LoVo (cell line): ENCODE measurements at regions not wholly inside any gene's neighbourhood (a gene's known extent, or its start where the extent isn't known, plus 50 kb on each side); places are given as distances from the start of the nearest gene placed in this dataset.
"Not testable (repeated sequence)": the region's sequence is repeated elsewhere in the genome, so short reads cannot be mapped to it uniquely, and the experiment has no call there.

Experiments used
- DNase-seq: peaks from one replicate; pipeline ENCODE4 v3.0.0-alpha.2; 2016; ENCODE audit warnings: low spot score

DNA sequence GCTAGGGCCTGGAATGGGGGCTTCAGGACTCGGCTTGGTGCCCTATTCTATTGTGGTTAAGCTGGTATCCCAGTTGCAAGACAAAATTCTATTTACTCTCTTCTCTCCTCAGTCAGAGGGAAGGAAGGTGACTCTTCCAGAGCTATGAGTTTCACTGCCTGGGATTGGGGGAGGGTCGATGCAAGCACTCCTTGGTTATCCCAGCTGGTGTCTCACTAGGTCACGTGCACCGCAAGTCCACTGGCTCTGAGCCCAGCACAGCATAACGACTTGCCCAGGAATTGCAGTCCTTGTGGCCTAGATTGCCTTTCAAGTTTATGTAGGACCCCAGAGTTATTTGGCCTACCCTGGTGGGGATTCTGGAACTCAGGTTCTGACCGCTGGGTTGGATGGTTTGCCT is 958.8 kb downstream of the IGSF11 start:
- DNase-seq: no peak

DNA sequence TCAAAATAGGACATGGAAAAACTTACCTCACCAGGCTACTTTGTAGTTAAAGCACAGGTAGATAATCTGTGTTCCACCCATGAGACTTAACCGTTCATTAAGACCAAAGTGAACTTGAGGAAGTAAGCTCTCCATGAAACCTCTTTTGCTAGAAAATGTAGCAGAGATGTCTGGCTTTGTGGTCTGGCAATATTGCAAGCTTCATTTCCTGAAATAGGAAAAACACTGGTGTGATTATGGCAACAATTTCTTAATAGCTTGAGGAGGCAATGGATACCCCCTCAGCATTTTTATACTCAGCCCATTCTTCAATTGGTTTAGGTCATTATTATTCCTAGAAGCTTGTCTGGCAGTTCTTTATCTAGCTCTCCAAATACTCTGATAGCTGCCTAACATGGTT is 957.3 kb downstream of the IGSF11 start:
- DNase-seq: no peak

GRCh38 chr3:118080889-118081288 is 953.8 kb downstream of the IGSF11 start:
- no peak for DNase-seq

DNA sequence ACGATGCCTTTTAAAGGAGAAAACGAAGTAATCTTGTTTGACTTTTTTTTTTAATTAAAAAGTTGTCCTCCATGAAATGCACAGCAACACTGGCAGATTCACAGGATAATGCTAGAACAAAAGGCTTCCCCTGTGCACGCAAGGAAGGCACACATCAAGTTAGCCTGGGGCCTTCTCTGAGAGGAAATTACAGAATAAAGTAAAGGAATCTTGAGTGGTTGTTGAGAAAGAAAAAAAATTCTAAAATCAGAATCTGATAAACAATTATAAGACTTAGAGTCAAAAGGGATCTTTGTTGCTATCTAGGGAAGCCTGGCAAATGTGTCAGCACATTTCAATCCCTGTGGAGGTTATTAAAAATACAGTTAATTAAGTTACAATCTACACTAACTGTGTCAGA is 946.0 kb downstream of the IGSF11 start:
- no peak for DNase-seq

DNA sequence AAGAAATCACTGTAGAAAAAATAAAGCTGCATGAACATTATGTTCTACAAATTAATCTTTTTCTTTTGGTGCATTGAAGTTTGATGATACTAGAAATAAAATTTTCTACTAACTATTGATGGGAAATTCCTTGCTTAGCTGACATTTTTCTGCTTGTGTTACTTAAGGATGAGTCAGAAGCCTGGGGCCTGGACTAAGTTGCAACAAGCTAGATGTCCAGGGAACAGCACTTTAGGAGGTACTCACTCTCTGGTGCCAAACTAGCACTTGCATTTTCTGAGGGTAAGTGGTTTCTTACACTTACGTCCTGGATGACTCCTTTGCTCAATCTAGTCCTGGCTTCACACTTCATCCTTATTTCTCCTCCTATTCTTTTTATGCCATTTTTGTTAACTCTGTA is 945.1 kb downstream of the IGSF11 start:
- DNase-seq: no peak

DNA sequence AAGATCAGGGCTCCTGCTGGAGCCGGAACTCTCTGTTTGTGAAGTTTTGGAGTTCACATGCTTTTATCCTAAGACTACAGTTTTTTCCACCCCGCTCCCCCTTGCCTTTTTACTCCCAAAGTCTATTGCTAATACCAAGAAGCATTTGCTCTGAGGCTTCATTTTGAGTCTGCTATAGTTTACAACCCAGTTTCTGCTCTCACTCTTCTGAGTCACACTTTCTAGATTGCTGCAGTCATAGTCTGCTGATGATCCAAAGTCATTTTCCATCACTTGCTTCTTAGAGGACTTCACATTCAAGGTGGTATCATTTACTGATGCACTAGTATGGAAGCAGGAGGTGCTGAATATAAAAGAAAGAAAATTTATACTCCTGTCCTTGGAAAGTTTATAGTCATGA is 937.4 kb downstream of the IGSF11 start:
- no peak for DNase-seq

GRCh38 chr3:118097660-118098059 is 937.0 kb downstream of the IGSF11 start:
- DNase-seq: no peak

GRCh38 chr3:118098827-118099226 is 935.8 kb downstream of the IGSF11 start:
- no peak for DNase-seq

- no peak for DNase-seq
Measured at GRCh38 chr3:118101891-118102290, 932.8 kb downstream of the IGSF11 start.

DNA sequence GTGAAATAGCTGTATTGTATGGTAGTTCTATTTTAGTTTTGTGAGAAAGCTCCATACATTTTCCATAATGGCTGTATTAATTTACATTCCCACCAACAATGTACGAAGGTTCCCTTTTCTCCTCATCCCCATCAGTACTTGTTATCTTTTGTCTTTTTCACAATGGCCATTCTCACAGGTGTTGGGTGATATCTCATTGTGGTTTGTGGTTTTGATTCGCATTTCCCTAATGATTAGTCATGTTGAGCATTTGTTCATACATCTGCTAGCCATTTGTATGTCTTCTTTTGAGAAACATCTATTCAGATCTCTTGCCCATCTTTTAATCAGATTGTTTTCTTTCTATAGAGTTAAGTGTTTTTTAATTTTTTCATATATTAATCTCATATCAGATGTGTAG is 931.9 kb downstream of the IGSF11 start:
- no peak for DNase-seq

DNA sequence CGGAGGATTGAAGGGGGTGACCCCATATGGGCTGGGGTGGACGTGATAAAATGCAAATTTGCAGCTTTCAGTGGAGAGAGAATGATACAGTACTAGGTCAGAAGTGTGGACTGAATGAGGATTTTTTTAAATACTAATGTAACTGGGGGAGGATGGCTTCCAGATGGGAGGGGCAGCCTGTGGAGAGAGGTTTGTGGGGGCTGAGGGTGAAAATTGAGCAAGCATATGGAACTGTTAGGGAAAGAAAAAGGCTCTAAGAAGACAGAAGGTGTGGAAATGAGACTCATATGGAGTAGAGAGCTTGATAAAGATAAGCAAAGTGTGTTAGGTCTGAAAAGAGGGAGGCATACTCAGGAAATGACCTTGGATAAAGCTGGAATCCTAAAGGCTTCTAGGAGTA is 926.4 kb downstream of the IGSF11 start:
- no peak for DNase-seq

DNA sequence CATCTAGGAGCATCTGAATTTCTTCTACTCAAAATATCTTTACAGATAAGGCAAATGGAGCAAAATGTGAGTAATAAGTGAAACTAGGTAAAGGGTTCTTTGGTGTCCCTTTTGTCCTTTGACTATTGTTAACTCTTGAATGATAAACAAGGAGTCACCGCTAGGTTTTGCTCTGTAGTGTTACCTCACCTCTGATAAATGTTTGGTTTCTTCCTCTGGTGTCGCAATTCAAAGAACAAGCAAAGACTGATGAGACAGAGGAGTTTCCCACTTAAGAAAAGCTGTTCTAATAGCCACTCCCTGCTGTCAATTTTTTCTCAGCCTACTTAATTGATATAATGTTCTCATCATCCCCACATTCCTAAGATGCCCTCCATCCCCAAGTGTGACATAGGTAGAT is 925.9 kb downstream of the IGSF11 start:
- DNase-seq: no peak

DNA sequence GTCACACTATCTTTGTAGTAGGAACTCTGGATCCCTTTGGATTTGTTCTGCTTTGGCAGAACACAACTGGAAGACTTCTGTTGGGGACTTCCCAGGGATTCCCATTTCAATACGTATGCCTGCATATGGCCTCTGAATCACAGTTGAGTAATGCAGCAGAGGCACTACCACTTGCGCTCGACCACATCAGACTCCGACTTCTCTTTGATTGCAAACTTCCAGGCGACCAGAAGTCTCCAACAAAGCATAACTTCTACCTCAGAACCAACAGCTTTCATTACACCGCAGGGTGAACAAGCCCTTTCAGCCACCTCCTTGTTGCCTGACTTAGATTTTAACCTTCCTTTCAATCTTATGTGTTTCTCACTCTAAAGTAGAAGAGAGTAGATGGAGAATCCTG is 924.4 kb downstream of the IGSF11 start:
- DNase-seq: no peak

GRCh38 chr3:118116991-118117390 is 917.7 kb downstream of the IGSF11 start:
- DNase-seq: no peak

DNA sequence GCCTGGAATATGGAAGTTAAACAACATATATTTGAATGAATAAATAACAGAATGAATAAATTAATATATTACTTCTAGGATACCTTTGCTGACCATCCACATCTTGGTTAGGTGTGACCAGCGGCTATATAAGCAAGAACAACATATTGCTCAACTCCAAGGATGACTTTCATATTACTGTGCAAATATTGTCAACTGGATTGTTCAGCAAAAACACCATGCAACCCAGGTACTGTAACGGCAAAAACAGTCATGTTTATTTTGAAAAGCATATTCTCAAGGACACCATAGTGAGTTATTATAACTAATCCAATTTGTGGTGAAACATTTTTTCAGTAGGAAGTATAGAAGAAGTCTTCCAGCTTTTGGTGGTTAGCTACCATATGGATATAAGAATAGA is 907.9 kb downstream of the IGSF11 start:
- no peak for DNase-seq

DNA sequence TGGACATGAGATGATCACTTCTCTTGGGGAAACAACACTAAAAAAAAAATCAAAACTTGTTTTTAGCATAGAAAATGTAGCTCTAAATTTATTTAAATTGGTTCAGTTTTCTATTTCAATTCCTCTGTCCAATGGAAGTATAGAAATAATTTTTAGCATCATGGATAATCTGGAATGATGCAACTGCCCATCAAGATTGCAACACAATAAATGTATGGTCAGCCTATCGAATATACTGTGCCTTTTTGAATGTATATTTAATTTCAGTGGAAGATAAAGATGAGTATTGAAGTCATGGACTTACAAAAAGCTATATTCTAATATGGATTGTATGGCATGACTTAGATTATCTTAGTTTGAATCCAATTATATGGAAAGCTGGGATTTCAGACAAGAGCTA is 906.7 kb downstream of the IGSF11 start:
- DNase-seq: no peak

- no peak for DNase-seq
Measured at GRCh38 chr3:118128886-118129285, 905.8 kb downstream of the IGSF11 start.

DNA sequence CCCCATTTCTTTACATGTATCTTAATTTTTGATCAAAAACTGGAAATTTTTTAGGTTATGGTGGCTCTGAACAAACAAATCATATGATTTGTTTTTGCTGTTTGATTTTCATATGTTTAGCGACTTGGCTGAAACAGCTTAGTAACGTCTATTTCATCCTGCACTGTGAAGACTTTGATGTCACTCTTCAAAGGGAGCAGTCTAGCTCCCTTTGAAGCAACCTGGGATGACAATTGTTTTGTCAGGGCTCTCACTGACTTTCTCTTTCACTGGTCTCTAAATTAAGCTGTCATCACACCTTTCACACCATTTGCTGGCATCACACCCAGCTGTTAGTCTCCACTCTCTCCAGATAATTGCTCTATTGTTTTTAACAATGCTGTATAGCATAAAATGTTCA is 896.9 kb downstream of the IGSF11 start:
- no peak for DNase-seq

- DNase-seq: no peak
Measured at GRCh38 chr3:118144919-118145318, 889.7 kb downstream of the IGSF11 start.

GRCh38 chr3:118146658-118147375 is 887.8 kb downstream of the IGSF11 start:
- DNase-seq: no peak

GRCh38 chr3:118151164-118151563 is 883.5 kb downstream of the IGSF11 start:
- DNase-seq: no peak

DNA sequence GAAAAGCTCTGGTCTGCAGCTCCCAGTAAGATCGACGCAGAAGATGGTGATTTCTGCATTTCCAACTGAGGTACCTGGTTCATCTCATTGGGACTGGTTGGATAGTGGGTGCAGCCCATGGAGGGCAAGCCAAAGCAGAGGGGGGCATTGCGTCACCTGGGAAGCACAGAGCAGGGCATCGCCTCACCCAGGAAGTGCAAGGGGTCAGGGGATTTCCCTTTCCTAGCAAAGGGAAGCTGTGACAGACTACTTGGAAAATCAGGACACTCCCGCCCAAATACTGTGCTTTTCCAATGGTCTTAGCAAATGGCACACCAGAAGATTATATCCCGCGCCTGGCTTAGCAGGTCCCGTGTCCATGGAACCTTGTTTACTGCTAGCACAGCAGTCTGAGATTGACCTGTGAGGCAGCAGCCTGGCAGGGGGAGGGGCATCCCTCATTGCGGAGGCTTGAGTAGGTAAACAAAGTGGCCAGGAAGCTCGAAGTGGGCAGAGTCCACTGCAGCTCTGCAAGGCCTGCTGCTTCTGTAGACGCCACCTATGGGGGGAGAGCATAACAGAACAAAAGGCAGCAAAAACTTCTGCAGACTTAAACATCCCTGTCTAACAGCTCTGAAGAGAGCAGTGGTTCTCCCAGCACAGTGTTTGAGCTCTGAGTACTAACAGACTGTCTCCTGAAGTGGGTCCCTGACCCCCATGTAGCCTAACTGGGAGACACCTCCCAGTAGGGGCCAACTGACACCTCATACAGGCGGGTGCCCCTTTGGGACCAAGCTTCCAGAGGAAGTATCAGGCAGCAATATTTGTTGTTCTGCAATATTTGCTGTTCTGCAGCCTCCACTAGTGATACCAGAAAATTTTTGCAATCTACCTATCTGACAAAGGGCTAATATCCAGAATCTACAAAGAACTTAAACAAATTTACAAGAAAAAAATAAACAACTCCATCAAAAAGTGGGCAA is 871.7 kb downstream of the IGSF11 start:
- not testable (repeated sequence) for DNase-seq

- no peak for DNase-seq
Measured at GRCh38 chr3:118165413-118165812, 869.2 kb downstream of the IGSF11 start.
